ENCODE measurements at regions not wholly inside any gene's neighbourhood (a gene's known extent, or its start where the extent isn't known, plus 50 kb on each side); places are given as distances from the start of the nearest gene placed in this dataset.

DNA sequence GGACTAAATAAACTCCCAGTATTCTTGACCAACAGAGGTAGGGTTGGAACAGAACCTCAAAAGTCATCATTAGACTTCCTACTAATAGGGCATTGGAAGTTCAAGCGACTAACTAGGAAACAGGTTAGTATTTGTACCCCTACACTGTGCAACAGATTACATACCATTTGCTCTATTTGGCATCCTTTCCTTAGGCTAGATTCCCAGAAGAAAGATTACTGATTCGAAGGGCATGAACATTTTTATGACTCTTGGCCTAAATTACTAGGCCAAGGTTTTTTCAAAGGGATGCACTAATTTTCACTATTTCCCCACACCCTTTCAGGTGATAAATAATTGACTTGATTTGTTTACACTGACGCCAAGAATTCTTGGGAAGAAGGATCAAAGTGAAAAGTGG lies 104.8 kb upstream of the CYP1B1 start:
- Histone ChIP-seq H3K27me3 (ENCODE audit: control insufficient read depth in 2 of 2, insufficient read depth in 2 of 2, low read length in 2 of 2) (peaks cover 5 to 27% of the 10 kb centered on the region in 2 experiments; a peak in 4 of 5 replicates), H3K27ac (ENCODE audit: extremely low read depth, low read depth, low read length) (no peak overlapping the region), H2AFZ (ENCODE audit: low read depth, low read length) (no peak overlapping the region), H3K79me2 (ENCODE audit: control insufficient read depth, insufficient read depth, low read length) (no peaks in the 10 kb centered on the region), H3K9me3 (replicated peaks; ENCODE audit: control insufficient read depth, insufficient read depth, low read depth, low read length) (0 out of 2 replicates have a peak, but pooled peaks cover 2% of the 10 kb centered on the region), H3K9me1 (ENCODE audit: control insufficient read depth, insufficient read depth, low read length) (no peaks in the 10 kb centered on the region), H3K4me3 (no peak overlapping the region), H3K36me3 (ENCODE audit: control insufficient read depth, insufficient read depth, low read length) (no peaks in the 10 kb centered on the region), H3K9ac (ENCODE audit: insufficient read depth in 1 of 2, low read depth in 2 of 2, low read length in 2 of 2) (no peak overlapping the region), H3K4me2 (ENCODE audit: insufficient read depth, low read length) (no peak overlapping the region), H3K4me1 (replicated peaks in 1 of 2; ENCODE audit: control insufficient read depth in 2 of 2, insufficient read depth in 2 of 2, low read length in 2 of 2) (no peaks in the 10 kb centered on the region), H4K20me1 (replicated peaks; ENCODE audit: control insufficient read depth, insufficient read depth, low read length) (no peaks in the 10 kb centered on the region)
- intact Hi-C loops (cut with micrococcal nuclease) (no loop called here), in situ Hi-C loops (cut with MboI) (no loop called here)
- no peak for FAIRE-seq
- ChIA-PET POLR2A (no interaction called here), CTCF (ENCODE audit: low intra/inter-chr PET ratio) (no interaction called here)
- 4% methylated on average over 3 of the region's 3 CpGs for WGBS (ENCODE audit: insufficient coverage, low coverage, missing lambda C conversion rate)
- no peak for TF ChIP-seq BMI1 (IDR thresholded peaks at IDR 0.05; ENCODE audit: low read length)
- TF ChIP-seq, protein P1, sequence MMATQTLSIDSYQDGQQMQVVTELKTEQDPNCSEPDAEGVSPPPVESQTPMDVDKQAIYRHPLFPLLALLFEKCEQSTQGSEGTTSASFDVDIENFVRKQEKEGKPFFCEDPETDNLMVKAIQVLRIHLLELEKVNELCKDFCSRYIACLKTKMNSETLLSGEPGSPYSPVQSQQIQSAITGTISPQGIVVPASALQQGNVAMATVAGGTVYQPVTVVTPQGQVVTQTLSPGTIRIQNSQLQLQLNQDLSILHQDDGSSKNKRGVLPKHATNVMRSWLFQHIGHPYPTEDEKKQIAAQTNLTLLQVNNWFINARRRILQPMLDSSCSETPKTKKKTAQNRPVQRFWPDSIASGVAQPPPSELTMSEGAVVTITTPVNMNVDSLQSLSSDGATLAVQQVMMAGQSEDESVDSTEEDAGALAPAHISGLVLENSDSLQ (IDR thresholded peaks at IDR 0.05) = no peak
- no peak for TF ChIP-seq ZC3H4 (CRISPR knock-in tag; IDR thresholded peaks at IDR 0.05; ENCODE audit: borderline replicate concordance)
- no peak for TF ChIP-seq ASH1L (IDR thresholded peaks at IDR 0.05; ENCODE audit: borderline replicate concordance, low read depth, partially characterized antibody)
- TF ChIP-seq ZFX (CRISPR knock-in tag; IDR thresholded peaks at IDR 0.05) = no peak
- no peak for TF ChIP-seq CBX2 (IDR thresholded peaks at IDR 0.05; ENCODE audit: insufficient read depth, low read length, poor library complexity, severe bottlenecking)
- TF ChIP-seq TBL1XR1 (IDR thresholded peaks at IDR 0.05; ENCODE audit: low read length in 2 of 2) = no peak
- TF ChIP-seq RBFOX2 (IDR thresholded peaks at IDR 0.05; ENCODE audit: low read depth, low read length) = no peak
- TF ChIP-seq SRF (CRISPR knock-in tag; IDR thresholded peaks at IDR 0.05) = no peak
- TF ChIP-seq NCOR1 (IDR thresholded peaks at IDR 0.05) = no peak
- TF ChIP-seq RHOXF2B (CRISPR knock-in tag; conservative IDR thresholded peaks at IDR 0.05) = no peak
- TF ChIP-seq GTF2F1 (IDR thresholded peaks at IDR 0.05; ENCODE audit: low read depth, low read length) = no peak
- no peak for TF ChIP-seq POLR3A (IDR thresholded peaks at IDR 0.05; ENCODE audit: borderline replicate concordance, extremely low read depth, insufficient read depth, insufficient read length)
- no peak for TF ChIP-seq ILK (tag; IDR thresholded peaks at IDR 0.05; ENCODE audit: borderline replicate concordance, low read depth)
- TF ChIP-seq, protein P2, sequence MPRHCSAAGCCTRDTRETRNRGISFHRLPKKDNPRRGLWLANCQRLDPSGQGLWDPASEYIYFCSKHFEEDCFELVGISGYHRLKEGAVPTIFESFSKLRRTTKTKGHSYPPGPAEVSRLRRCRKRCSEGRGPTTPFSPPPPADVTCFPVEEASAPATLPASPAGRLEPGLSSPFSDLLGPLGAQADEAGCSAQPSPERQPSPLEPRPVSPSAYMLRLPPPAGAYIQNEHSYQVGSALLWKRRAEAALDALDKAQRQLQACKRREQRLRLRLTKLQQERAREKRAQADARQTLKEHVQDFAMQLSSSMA (CRISPR knock-in tag; IDR thresholded peaks at IDR 0.05) = no peak
- TF ChIP-seq MAFG (tag; conservative IDR thresholded peaks at IDR 0.05) = no peak
- TF ChIP-seq, protein P3, sequence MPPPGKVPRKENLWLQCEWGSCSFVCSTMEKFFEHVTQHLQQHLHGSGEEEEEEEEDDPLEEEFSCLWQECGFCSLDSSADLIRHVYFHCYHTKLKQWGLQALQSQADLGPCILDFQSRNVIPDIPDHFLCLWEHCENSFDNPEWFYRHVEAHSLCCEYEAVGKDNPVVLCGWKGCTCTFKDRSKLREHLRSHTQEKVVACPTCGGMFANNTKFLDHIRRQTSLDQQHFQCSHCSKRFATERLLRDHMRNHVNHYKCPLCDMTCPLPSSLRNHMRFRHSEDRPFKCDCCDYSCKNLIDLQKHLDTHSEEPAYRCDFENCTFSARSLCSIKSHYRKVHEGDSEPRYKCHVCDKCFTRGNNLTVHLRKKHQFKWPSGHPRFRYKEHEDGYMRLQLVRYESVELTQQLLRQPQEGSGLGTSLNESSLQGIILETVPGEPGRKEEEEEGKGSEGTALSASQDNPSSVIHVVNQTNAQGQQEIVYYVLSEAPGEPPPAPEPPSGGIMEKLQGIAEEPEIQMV (tag; conservative IDR thresholded peaks at IDR 0.05; ENCODE audit: low read depth) = no peak
- TF ChIP-seq, protein P4, sequence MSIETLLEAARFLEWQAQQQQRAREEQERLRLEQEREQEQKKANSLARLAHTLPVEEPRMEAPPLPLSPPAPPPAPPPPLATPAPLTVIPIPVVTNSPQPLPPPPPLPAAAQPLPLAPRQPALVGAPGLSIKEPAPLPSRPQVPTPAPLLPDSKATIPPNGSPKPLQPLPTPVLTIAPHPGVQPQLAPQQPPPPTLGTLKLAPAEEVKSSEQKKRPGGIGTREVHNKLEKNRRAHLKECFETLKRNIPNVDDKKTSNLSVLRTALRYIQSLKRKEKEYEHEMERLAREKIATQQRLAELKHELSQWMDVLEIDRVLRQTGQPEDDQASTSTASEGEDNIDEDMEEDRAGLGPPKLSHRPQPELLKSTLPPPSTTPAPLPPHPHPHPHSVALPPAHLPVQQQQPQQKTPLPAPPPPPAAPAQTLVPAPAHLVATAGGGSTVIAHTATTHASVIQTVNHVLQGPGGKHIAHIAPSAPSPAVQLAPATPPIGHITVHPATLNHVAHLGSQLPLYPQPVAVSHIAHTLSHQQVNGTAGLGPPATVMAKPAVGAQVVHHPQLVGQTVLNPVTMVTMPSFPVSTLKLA (conservative IDR thresholded peaks at IDR 0.05) = no peak
- TF ChIP-seq TAF9B (IDR thresholded peaks at IDR 0.05; ENCODE audit: partially characterized antibody) = no peak
- TF ChIP-seq EWSR1 (IDR thresholded peaks at IDR 0.05; ENCODE audit: borderline replicate concordance, low read depth, partially characterized antibody) = no peak
- no peak for DNase-seq (ENCODE audit: extremely low read depth in 1 of 4, low spot score in 3 of 4)
- BruUV-seq (replicated peaks) = no TSS peak
- no peak for ATAC-seq

Measured in K562 (cell line).